ENCODE measurements at regions not wholly inside any gene's neighbourhood (a gene's known extent, or its start where the extent isn't known, plus 50 kb on each side); places are given as distances from the start of the nearest gene placed in this dataset.

- no peaks in the 10 kb centered on the region for H3K27me3 ChIP-seq (ENCODE audit: control insufficient read depth, insufficient read depth, low read length)
- FAIRE-seq = no peak
- TF ChIP-seq CTCF (IDR thresholded peaks at IDR 0.05; ENCODE audit: insufficient read depth, low read length, severe bottlenecking) = no peak
- H3K4me3 ChIP-seq (ENCODE audit: low read depth, low read length) = no peak overlapping the region
- no peak for DNase-seq (ENCODE audit: low read depth)
- no peaks in the 10 kb centered on the region for H3K36me3 ChIP-seq (ENCODE audit: control insufficient read depth, insufficient read depth, low read length)
Measured at GRCh38 chr5:167332309-167332708, 959.1 kb upstream of the WWC1 start.

- DNase-seq (ENCODE audit: low read depth) = no peak
- no peak for TF ChIP-seq CTCF (IDR thresholded peaks at IDR 0.05; ENCODE audit: insufficient read depth, low read length, severe bottlenecking)
- no peaks in the 10 kb centered on the region for H3K27me3 ChIP-seq (ENCODE audit: control insufficient read depth, insufficient read depth, low read length)
- no peak overlapping the region for H3K4me3 ChIP-seq (ENCODE audit: low read depth, low read length)
- H3K36me3 ChIP-seq (ENCODE audit: control insufficient read depth, insufficient read depth, low read length) = no peaks in the 10 kb centered on the region
- no peak for FAIRE-seq
Measured at GRCh38 chr5:167336161-167336560, 955.3 kb upstream of the WWC1 start.

GRCh38 chr5:167339205-167339604, 952.2 kb upstream of the WWC1 start:
- no peak for TF ChIP-seq CTCF (IDR thresholded peaks at IDR 0.05; ENCODE audit: insufficient read depth, low read length, severe bottlenecking)
- Histone ChIP-seq H3K4me3 (ENCODE audit: low read depth, low read length) (no peak overlapping the region), H3K27me3 (ENCODE audit: control insufficient read depth, insufficient read depth, low read length) (no peaks in the 10 kb centered on the region), H3K36me3 (ENCODE audit: control insufficient read depth, insufficient read depth, low read length) (no peaks in the 10 kb centered on the region)
- peak; percentile 10 for DNase-seq (ENCODE audit: low read depth)
- no peak for FAIRE-seq

- H3K27me3 ChIP-seq (ENCODE audit: control insufficient read depth, insufficient read depth, low read length) = no peaks in the 10 kb centered on the region
- FAIRE-seq = no peak
- DNase-seq (ENCODE audit: low read depth) = no peak
- H3K4me3 ChIP-seq (ENCODE audit: low read depth, low read length) = no peak overlapping the region
- H3K36me3 ChIP-seq (ENCODE audit: control insufficient read depth, insufficient read depth, low read length) = no peaks in the 10 kb centered on the region
- TF ChIP-seq CTCF (IDR thresholded peaks at IDR 0.05; ENCODE audit: insufficient read depth, low read length, severe bottlenecking) = no peak
Measured at GRCh38 chr5:167346461-167346860, 945.0 kb upstream of the WWC1 start.

GRCh38 chr5:167348251-167348926, 943.1 kb upstream of the WWC1 start:
- TF ChIP-seq CTCF (IDR thresholded peaks at IDR 0.05; ENCODE audit: insufficient read depth, low read length, severe bottlenecking) = no peak
- Histone ChIP-seq H3K27me3 (ENCODE audit: control insufficient read depth, insufficient read depth, low read length) (no peaks in the 10 kb centered on the region), H3K36me3 (ENCODE audit: control insufficient read depth, insufficient read depth, low read length) (no peaks in the 10 kb centered on the region), H3K4me3 (ENCODE audit: low read depth, low read length) (no peak overlapping the region)
- FAIRE-seq = no peak
- no peak for DNase-seq (ENCODE audit: low read depth)

GRCh38 chr5:167348980-167349379, 942.5 kb upstream of the WWC1 start:
- DNase-seq (ENCODE audit: low read depth) (no peak), FAIRE-seq (no peak)
- Histone ChIP-seq H3K4me3 (ENCODE audit: low read depth, low read length) (no peak overlapping the region), H3K27me3 (ENCODE audit: control insufficient read depth, insufficient read depth, low read length) (no peaks in the 10 kb centered on the region), H3K36me3 (ENCODE audit: control insufficient read depth, insufficient read depth, low read length) (no peaks in the 10 kb centered on the region)
- TF ChIP-seq CTCF (IDR thresholded peaks at IDR 0.05; ENCODE audit: insufficient read depth, low read length, severe bottlenecking) = no peak

Measured in bronchial epithelial cell (primary cell).